ENCODE measurements at regions not wholly inside any gene's neighbourhood (a gene's known extent, or its start where the extent isn't known, plus 50 kb on each side); places are given as distances from the start of the nearest gene placed in this dataset.

DNA sequence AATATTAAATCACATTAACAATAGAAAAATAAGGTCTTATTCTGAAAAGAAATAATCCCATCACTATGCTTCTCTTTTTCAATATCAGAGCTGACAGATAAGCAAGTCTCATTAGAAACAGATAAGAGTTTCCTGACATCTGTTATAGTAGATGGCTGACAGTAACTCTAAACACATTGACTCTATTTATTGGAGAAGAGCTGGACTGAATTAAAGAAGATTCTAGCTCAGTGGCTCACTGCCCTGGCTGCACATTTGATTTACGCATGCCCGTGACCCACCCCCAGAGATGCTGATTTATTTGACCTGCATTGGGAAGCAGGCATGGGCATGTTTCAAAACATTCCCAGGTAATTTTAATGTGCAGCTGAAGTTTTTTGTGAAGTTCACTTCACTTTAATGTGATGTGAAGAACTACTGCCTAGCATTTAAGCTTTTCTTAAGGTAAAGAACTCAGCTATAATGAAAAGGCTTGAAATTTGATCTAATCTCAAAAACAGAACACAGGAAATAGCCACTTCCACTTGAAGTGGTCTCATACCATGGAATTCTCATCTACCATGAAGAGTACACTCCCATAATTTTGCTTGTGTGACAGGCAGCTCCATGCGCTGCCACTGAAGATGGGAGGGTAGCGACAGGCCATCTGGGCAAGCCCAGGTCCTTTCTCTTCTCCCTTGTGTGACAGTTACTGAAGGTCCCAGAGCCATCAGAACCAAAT lies 162.3 kb downstream of the TPBG start:
- intact Hi-C loops (cut with micrococcal nuclease; ENCODE audit: unreplicated experiment), result no loop called here
- Histone ChIP-seq H3K27me3 (replicated peaks in 1 of 2; ENCODE audit: control insufficient read depth in 2 of 2, insufficient read depth in 2 of 2, low read length in 1 of 2) (no peaks in the 10 kb centered on the region), H3K4me2 (ENCODE audit: control insufficient read depth, insufficient read depth) (no peak overlapping the region), H3K36me3 (ENCODE audit: control insufficient read depth in 2 of 2, insufficient read depth in 2 of 2, low read length in 1 of 2) (no peaks in the 10 kb centered on the region), H3K4me1 (ENCODE audit: control insufficient read depth, insufficient read depth, low read length) (no peaks in the 10 kb centered on the region), H3K9me3 (replicated peaks; ENCODE audit: control insufficient read depth, insufficient read depth, low read length) (no peaks in the 10 kb centered on the region), H3K9ac (ENCODE audit: control insufficient read depth, insufficient read depth, low read length) (no peak overlapping the region), H3K4me3 (no peak overlapping the region), H2AFZ (ENCODE audit: control insufficient read depth, low read depth, low read length) (no peak overlapping the region), H3K79me2 (ENCODE audit: control insufficient read depth, insufficient read depth, low read length) (no peaks in the 10 kb centered on the region), H3K27ac (ENCODE audit: control insufficient read depth, insufficient read depth) (no peak overlapping the region), H4K20me1 (ENCODE audit: control insufficient read depth, insufficient read depth) (no peaks in the 10 kb centered on the region)
- BruUV-seq (replicated peaks), result no TSS peak
- ChIA-PET POLR2A (no interaction called here), RAD21 (ENCODE audit: unreplicated experiment) (no interaction called here), SMC1A (ENCODE audit: uncharacterized antibody, unreplicated experiment) (interaction anchor here (1.1 kb wide), 1 partner anchor 73 kb away, joined by 4 read pairs; no protein-coding TSS in a partner anchor), CTCF (no interaction called here)
- ATAC-seq (no peak), DNase-seq (ENCODE audit: low read depth, low spot score) (no peak), FAIRE-seq (no peak)
- in situ Hi-C loops (cut with MboI), result loop anchor here (10.0 kb wide), 1 partner anchor 61 kb away; no protein-coding TSS in a partner anchor
- 98% methylated on average over 4 of the region's 4 CpGs for WGBS (ENCODE audit: insufficient coverage, insufficient replicate concordance, low lambda C conversion rate, missing lambda C conversion rate)
- TF ChIP-seq NR2C1 (IDR thresholded peaks at IDR 0.05) (no peak), CHD2 (IDR thresholded peaks at IDR 0.05; ENCODE audit: borderline replicate concordance, low read depth, low read length) (no peak), IKZF2 (IDR thresholded peaks at IDR 0.05) (no peak), IRF5 (IDR thresholded peaks at IDR 0.05; ENCODE audit: borderline replicate concordance) (no peak), ZNF24 (IDR thresholded peaks at IDR 0.05) (no peak), SPI1 (IDR thresholded peaks at IDR 0.05; ENCODE audit: borderline replicate concordance, insufficient read depth, low read depth, low read length) (no peak), EED (IDR thresholded peaks at IDR 0.05; ENCODE audit: low read depth) (no peak), TCF7 (IDR thresholded peaks at IDR 0.05; ENCODE audit: borderline replicate concordance) (no peak), IRF4 (IDR thresholded peaks at IDR 0.05; ENCODE audit: low read depth, low read length) (no peak), TAF1 (IDR thresholded peaks at IDR 0.05; ENCODE audit: borderline replicate concordance, low read depth, low read length) (no peak), BCL11A (IDR thresholded peaks at IDR 0.05; ENCODE audit: low read depth, low read length) (no peak), CBFB (IDR thresholded peaks at IDR 0.05; ENCODE audit: low read depth) (no peak), CREB1 (IDR thresholded peaks at IDR 0.05; ENCODE audit: low read depth) (no peak), RBBP5 (conservative IDR thresholded peaks at IDR 0.05) (no peak), ZBTB40 (IDR thresholded peaks at IDR 0.05; ENCODE audit: borderline replicate concordance) (no peak), FOXK2 (IDR thresholded peaks at IDR 0.05) (no peak)
- TF ChIP-seq, protein P1, sequence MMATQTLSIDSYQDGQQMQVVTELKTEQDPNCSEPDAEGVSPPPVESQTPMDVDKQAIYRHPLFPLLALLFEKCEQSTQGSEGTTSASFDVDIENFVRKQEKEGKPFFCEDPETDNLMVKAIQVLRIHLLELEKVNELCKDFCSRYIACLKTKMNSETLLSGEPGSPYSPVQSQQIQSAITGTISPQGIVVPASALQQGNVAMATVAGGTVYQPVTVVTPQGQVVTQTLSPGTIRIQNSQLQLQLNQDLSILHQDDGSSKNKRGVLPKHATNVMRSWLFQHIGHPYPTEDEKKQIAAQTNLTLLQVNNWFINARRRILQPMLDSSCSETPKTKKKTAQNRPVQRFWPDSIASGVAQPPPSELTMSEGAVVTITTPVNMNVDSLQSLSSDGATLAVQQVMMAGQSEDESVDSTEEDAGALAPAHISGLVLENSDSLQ (IDR thresholded peaks at IDR 0.05), result no peak
